ENCODE measurements at regions not wholly inside any gene's neighbourhood (a gene's known extent, or its start where the extent isn't known, plus 50 kb on each side); places are given as distances from the start of the nearest gene placed in this dataset.

DNA sequence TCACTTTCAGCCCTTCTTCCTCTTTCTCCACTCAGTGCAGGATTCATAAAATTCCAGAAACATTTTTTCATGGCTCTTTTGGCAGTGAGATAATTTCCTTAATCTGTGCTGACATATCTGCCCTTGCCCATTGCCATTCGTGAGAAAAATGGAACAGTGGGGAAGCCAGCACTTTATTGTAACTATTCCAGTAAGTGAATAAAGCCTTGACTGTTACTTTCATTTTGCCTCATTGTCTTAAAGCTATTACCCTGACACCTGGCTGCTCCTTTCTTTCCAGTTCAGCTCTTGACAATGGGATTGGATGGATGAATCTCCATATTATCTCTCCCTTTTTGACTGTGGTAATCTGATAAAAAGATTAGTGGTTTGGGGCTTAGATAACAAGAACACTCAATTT lies 1068.1 kb upstream of the PCDH20 start:
- TF ChIP-seq, protein P1, sequence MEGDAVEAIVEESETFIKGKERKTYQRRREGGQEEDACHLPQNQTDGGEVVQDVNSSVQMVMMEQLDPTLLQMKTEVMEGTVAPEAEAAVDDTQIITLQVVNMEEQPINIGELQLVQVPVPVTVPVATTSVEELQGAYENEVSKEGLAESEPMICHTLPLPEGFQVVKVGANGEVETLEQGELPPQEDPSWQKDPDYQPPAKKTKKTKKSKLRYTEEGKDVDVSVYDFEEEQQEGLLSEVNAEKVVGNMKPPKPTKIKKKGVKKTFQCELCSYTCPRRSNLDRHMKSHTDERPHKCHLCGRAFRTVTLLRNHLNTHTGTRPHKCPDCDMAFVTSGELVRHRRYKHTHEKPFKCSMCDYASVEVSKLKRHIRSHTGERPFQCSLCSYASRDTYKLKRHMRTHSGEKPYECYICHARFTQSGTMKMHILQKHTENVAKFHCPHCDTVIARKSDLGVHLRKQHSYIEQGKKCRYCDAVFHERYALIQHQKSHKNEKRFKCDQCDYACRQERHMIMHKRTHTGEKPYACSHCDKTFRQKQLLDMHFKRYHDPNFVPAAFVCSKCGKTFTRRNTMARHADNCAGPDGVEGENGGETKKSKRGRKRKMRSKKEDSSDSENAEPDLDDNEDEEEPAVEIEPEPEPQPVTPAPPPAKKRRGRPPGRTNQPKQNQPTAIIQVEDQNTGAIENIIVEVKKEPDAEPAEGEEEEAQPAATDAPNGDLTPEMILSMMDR (IDR thresholded peaks at IDR 0.05): no peak
- no peak for TF ChIP-seq ELF4 (CRISPR knock-in tag; IDR thresholded peaks at IDR 0.05; ENCODE audit: low read depth)
- no peak for TF ChIP-seq SMAD3 (CRISPR knock-in tag; IDR thresholded peaks at IDR 0.05; ENCODE audit: borderline replicate concordance)
- TF ChIP-seq NR1H2 (CRISPR knock-in tag; IDR thresholded peaks at IDR 0.05): no peak
- TF ChIP-seq, protein P2, sequence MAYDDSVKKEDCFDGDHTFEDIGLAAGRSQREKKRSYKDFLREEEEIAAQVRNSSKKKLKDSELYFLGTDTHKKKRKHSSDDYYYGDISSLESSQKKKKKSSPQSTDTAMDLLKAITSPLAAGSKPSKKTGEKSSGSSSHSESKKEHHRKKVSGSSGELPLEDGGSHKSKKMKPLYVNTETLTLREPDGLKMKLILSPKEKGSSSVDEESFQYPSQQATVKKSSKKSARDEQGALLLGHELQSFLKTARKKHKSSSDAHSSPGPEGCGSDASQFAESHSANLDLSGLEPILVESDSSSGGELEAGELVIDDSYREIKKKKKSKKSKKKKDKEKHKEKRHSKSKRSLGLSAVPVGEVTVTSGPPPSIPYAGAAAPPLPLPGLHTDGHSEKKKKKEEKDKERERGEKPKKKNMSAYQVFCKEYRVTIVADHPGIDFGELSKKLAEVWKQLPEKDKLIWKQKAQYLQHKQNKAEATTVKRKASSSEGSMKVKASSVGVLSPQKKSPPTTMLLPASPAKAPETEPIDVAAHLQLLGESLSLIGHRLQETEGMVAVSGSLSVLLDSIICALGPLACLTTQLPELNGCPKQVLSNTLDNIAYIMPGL (CRISPR knock-in tag; IDR thresholded peaks at IDR 0.05): no peak
- no peak for TF ChIP-seq SOX15 (CRISPR knock-in tag; IDR thresholded peaks at IDR 0.05)
- TF ChIP-seq ESRRA (CRISPR knock-in tag; IDR thresholded peaks at IDR 0.05; ENCODE audit: borderline replicate concordance): no peak
- TF ChIP-seq TEAD4 (CRISPR knock-in tag; IDR thresholded peaks at IDR 0.05): no peak
- TF ChIP-seq, protein P3, sequence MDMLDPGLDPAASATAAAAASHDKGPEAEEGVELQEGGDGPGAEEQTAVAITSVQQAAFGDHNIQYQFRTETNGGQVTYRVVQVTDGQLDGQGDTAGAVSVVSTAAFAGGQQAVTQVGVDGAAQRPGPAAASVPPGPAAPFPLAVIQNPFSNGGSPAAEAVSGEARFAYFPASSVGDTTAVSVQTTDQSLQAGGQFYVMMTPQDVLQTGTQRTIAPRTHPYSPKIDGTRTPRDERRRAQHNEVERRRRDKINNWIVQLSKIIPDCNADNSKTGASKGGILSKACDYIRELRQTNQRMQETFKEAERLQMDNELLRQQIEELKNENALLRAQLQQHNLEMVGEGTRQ (CRISPR knock-in tag; IDR thresholded peaks at IDR 0.05): no peak
